NT2/D1 (cell line): ENCODE measurements at regions not wholly inside any gene's neighbourhood (a gene's known extent, or its start where the extent isn't known, plus 50 kb on each side); places are given as distances from the start of the nearest gene placed in this dataset.

Source experiments
- DNase-seq: peaks from one replicate; pipeline ENCODE4 v3.0.0-alpha.2; 2011; ENCODE audit warnings: low read depth, low spot score
- H3K27me3 ChIP-seq: 2 replicates; pipeline ENCODE4 v1.6.0; 2011; ENCODE audit warnings: mild to moderate bottlenecking; ENCODE audit not compliant: insufficient read length, insufficient read depth
- H3K36me3 ChIP-seq: 2 replicates; pipeline ENCODE4 v1.6.1; 2011; ENCODE audit warnings: mild to moderate bottlenecking, low read length, mixed read lengths; ENCODE audit not compliant: insufficient read depth, insufficient read length
- H3K4me1 ChIP-seq: 2 replicates; pipeline ENCODE4 v1.5.1; 2011; ENCODE audit not compliant: insufficient read depth, insufficient read length
- H3K4me3 ChIP-seq: 2 replicates; pipeline ENCODE4 v1.5.1; 2011; ENCODE audit warnings: low read depth; ENCODE audit not compliant: insufficient read length
- H3K9ac ChIP-seq: 2 replicates; pipeline ENCODE4 v1.6.0; 2011; ENCODE audit warnings: low read depth; ENCODE audit not compliant: insufficient read length
- H3K9me3 ChIP-seq: 2 replicates; pipeline ENCODE4 v1.5.1; 2011; ENCODE audit warnings: mild to moderate bottlenecking, low read length; ENCODE audit not compliant: insufficient read depth
- SUZ12 ChIP-seq: IDR thresholded peaks from 2 replicates; pipeline ENCODE4 v1.6.1; 2011; ENCODE audit not compliant: insufficient read length, insufficient read depth; ENCODE audit errors: extremely low read depth
- YY1 ChIP-seq: IDR thresholded peaks from 2 replicates; pipeline ENCODE4 v1.6.1; 2011; ENCODE audit not compliant: insufficient read length, insufficient read depth
- ZNF274 ChIP-seq: IDR thresholded peaks from 2 replicates; pipeline ENCODE4 v1.6.1; 2011; ENCODE audit warnings: mild to moderate bottlenecking, low read depth, low read length

DNA sequence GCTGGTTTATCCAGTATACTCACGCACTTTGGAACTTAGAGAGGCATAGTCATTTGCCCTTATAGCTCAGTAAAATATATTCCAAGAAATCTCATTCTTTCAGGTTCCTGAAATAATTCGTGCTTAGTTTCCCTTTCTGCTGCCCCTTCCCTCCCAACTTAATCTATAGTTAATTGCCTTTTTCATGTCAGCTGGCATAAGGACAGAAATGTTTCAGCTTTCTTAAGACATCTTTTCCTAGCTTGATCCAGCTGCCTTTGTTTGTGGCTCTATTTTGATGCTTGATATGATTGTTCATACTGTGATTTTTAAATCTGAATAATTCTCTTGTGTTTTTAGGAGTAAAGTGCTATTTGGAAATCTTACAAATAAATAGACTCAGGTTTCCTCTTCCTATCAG is 120.0 kb upstream of the SEL1L start:
- no peak for TF ChIP-seq YY1
- TF ChIP-seq ZNF274 = no peak
- no peak for TF ChIP-seq SUZ12
- H3K4me3 ChIP-seq = no peak overlapping the region
- H3K9ac ChIP-seq = no peak overlapping the region
- H3K36me3 ChIP-seq = no peaks in the 10 kb centered on the region
- DNase-seq = no peak
- no peaks in the 10 kb centered on the region for H3K4me1 ChIP-seq
- no peaks in the 10 kb centered on the region for H3K27me3 ChIP-seq
- no peaks in the 10 kb centered on the region for H3K9me3 ChIP-seq

DNA sequence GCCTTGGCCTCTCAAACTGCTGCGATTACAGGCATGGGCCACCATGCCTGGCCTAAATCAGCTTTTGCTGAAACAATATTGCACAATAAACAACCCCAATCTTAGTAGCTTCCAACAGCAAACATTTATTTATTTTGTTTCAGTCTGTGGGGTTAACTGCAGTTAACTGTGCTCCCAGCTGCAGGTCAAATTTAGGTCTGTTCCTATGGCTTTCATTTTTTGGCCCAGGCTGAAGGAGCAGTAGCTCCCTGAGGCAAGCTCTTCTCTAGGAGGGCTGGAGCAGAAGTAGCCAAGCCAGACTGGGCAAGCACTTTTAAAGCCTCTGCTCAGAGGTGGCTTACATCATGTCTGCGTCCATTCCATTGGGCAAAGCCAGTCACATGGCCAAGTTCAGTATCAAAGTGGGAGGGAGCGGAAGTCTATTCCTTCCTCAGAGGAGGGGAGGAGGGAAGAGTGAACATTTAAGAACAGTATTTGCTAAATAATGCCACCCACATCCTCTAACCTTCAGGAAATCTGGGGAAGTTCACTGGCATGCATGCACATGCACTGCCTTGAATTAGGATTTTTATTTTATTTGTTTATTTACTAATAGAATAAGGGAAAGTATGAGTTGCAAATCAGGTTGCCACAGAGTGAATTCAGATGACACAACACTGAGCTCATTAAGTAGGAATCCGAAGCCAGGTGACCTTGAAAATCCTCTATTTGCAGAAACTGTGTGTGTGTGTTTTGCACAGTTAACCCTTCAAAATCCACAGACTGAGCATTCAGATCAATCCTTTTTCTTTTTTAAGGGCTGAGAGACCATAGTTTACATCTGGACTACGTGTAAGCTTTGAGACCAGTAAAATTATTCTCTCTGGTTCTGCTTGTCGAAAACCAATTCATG is 122.0 kb upstream of the SEL1L start:
- Histone ChIP-seq H3K4me3 (no peak overlapping the region), H3K27me3 (no peaks in the 10 kb centered on the region), H3K4me1 (no peaks in the 10 kb centered on the region), H3K36me3 (no peaks in the 10 kb centered on the region), H3K9ac (no peak overlapping the region), H3K9me3 (no peaks in the 10 kb centered on the region)
- TF ChIP-seq YY1 = no peak
- TF ChIP-seq ZNF274 = no peak
- no peak for TF ChIP-seq SUZ12
- DNase-seq = no peak

DNA sequence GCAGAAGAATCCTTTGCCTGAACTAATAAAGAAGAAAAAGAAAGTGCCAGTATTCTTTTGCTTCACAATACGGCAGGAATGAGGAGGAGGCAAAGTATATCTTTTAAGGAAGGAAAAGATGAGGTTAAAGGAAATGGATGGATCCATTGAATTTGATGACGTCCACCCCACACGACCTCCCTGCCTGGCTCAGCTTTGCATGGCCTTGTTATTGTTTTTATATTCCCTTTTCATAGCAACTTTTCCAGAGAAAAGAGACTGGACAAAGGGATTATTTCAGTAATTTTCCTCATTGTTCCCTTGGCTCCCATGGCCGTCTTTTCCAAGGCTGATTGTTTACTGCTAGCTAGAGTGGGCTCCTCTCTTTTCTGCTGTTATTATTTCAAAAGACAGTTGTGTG is 123.2 kb upstream of the SEL1L start:
- Histone ChIP-seq H3K4me1 (no peaks in the 10 kb centered on the region), H3K9ac (no peak overlapping the region), H3K9me3 (no peaks in the 10 kb centered on the region), H3K27me3 (no peaks in the 10 kb centered on the region), H3K4me3 (no peak overlapping the region), H3K36me3 (no peaks in the 10 kb centered on the region)
- no peak for DNase-seq
- TF ChIP-seq SUZ12 (no peak), YY1 (no peak), ZNF274 (no peak)

DNA sequence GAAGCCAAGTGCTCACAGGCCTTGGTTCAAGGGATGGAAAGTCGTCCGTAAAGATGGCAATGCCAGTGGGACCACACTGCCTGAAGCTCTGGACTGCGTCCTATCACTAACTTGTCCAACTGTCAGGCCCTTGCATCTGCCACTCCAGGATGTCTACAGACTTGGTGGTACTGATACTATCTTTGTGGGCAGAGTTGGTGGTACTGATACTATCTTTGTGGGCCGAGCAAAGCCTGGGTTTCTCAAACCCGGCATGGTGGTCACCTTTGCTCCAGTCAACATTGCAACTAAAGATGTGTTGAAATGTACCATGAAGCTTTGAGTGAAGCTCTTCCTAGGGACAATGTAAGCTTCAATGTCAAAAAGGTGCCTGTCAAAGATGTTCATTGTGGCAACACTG is 128.4 kb upstream of the SEL1L start:
- TF ChIP-seq SUZ12 = no peak
- no peak for DNase-seq
- no peak overlapping the region for H3K4me3 ChIP-seq
- no peak overlapping the region for H3K9ac ChIP-seq
- H3K36me3 ChIP-seq = no peaks in the 10 kb centered on the region
- H3K9me3 ChIP-seq = no peaks in the 10 kb centered on the region
- H3K4me1 ChIP-seq = no peaks in the 10 kb centered on the region
- no peaks in the 10 kb centered on the region for H3K27me3 ChIP-seq

DNA sequence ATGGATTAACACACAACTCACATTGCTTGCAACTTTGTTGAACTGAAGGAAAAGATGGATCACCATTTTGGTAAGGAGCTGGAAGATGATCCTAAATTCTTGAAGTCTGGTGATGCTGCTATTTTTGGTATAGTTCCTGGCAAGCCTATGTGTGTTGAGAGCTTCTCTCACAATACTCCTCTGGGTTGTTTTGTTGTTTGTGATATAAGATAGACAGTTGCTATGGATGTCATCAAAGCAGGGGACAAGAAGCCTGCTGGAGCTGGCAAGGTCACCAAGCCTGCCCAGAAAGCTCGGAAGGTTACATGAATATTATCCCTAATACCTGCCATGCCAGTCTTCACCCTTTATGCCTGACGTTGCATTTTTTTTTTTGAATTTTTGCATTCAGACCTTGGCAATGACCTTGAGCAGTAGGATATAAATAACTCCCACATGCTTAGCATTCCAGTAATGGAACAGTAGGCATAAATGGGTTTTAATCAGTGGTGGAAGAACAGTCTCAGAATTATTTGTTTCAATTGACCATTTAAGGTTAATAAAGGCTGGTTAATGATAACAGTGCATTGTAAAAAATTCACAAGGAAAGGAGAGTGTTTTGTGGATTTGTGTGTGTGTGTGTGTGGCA is 129.0 kb upstream of the SEL1L start:
- no peak for TF ChIP-seq YY1
- Histone ChIP-seq H3K27me3 (no peaks in the 10 kb centered on the region), H3K9ac (no peak overlapping the region), H3K36me3 (no peaks in the 10 kb centered on the region), H3K4me3 (no peak overlapping the region), H3K4me1 (no peaks in the 10 kb centered on the region), H3K9me3 (no peaks in the 10 kb centered on the region)
- no peak for DNase-seq

GRCh38 chr14:81668626-81669274 is 135.1 kb upstream of the SEL1L start:
- no peak for TF ChIP-seq ZNF274
- TF ChIP-seq SUZ12 = no peak
- TF ChIP-seq YY1 = no peak
- no peak overlapping the region for H3K9ac ChIP-seq
- peaks cover 16% of the 10 kb centered on the region; the same call in 1 of the 2 replicates for H3K9me3 ChIP-seq
- no peaks in the 10 kb centered on the region for H3K27me3 ChIP-seq
- H3K36me3 ChIP-seq = no peaks in the 10 kb centered on the region
- no peak for DNase-seq
- H3K4me3 ChIP-seq = no peak overlapping the region
- no peaks in the 10 kb centered on the region for H3K4me1 ChIP-seq

- no peak for DNase-seq
- Histone ChIP-seq H3K4me1 (no peaks in the 10 kb centered on the region), H3K27me3 (no peaks in the 10 kb centered on the region), H3K36me3 (no peaks in the 10 kb centered on the region), H3K9me3 (peaks cover 16% of the 10 kb centered on the region; the same call in 1 of the 2 replicates), H3K9ac (no peak overlapping the region), H3K4me3 (no peak overlapping the region)
- TF ChIP-seq ZNF274 (no peak), SUZ12 (no peak), YY1 (no peak)
Measured at GRCh38 chr14:81669308-81669707, 135.7 kb upstream of the SEL1L start.
